CD14-positive monocyte (primary cell): ENCODE measurements at regions not wholly inside any gene's neighbourhood (a gene's known extent, or its start where the extent isn't known, plus 50 kb on each side); places are given as distances from the start of the nearest gene placed in this dataset.

ENCODE experiments used
- DNase-seq, 3 donors: peaks; one replicate each; pipeline ENCODE4 v3.0.0-alpha.2; 2011 to 2022
- H2AFZ ChIP-seq: 2 replicates; pipeline ENCODE4 v1.6.0; 2012; ENCODE audit warnings: mild to moderate bottlenecking, low read depth, low read length, inconsistent platforms; ENCODE audit not compliant: insufficient read depth, poor library complexity, severe bottlenecking
- H3K27ac ChIP-seq, 2 donors: 1 replicate in 1 of 2; 2 replicates in 1 of 2; pipeline ENCODE4 v1.5.1; 2012 to 2013; ENCODE audit warnings: low read length in 2 of 2, control low read depth in 1 of 2, inconsistent platforms in 1 of 2, low read depth in 1 of 2, mild to moderate bottlenecking in 1 of 2
- H3K27me3 ChIP-seq, 2 donors: one replicate each; pipeline versions ENCODE4 v1.6.0 to v1.6.1; 2011 to 2013; ENCODE audit warnings: low read length in 2 of 2; ENCODE audit not compliant: control insufficient read depth in 2 of 2, insufficient read depth in 2 of 2
- H3K36me3 ChIP-seq, 2 donors: replicated peaks in 1 of 2; 1 replicate in 1 of 2; 2 replicates in 1 of 2; pipeline versions ENCODE4 v1.5.1 to v1.6.1; 2012 to 2013; ENCODE audit warnings: low read length in 2 of 2, control low read depth in 1 of 2, inconsistent platforms in 1 of 2, mild to moderate bottlenecking in 1 of 2; ENCODE audit not compliant: insufficient read depth in 2 of 2, control insufficient read depth in 1 of 2
- H3K4me1 ChIP-seq, 2 donors: 1 replicate in 1 of 2; 2 replicates in 1 of 2; pipeline versions ENCODE4 v1.5.1 to v1.6.1; 2012 to 2013; ENCODE audit warnings: low read length in 2 of 2, control low read depth in 1 of 2, inconsistent platforms in 1 of 2, mild to moderate bottlenecking in 1 of 2, moderate library complexity in 1 of 2; ENCODE audit not compliant: insufficient read depth in 2 of 2, control insufficient read depth in 1 of 2
- H3K4me2 ChIP-seq: replicated peaks from 2 replicates; pipeline ENCODE3; 2012; ENCODE audit warnings: low read length, moderate library complexity, mild to moderate bottlenecking; ENCODE audit not compliant: poor library complexity, severe bottlenecking; ENCODE audit errors: extremely low read depth
- H3K4me3 ChIP-seq, 3 experiments: fragments of 200-600 bp in 1 of 3; sonication (generic) in 1 of 3; replicated peaks in 1 of 3; 1 replicate in 2 of 3; 2 replicates in 1 of 3; pipeline ENCODE4 v1.5.1; 2011 to 2013; ENCODE audit warnings: low read length in 3 of 3, mild to moderate bottlenecking in 3 of 3, control low read depth in 2 of 3, low read depth in 2 of 3, inconsistent platforms in 1 of 3, moderate library complexity in 1 of 3
- H3K79me2 ChIP-seq: 2 replicates; pipeline ENCODE4 v1.6.0; 2012; ENCODE audit warnings: mild to moderate bottlenecking, control low read depth, inconsistent platforms, low read length, moderate library complexity; ENCODE audit not compliant: insufficient read depth
- H3K9ac ChIP-seq: 2 replicates; pipeline ENCODE4 v1.6.0; 2017; ENCODE audit warnings: low read length, mild to moderate bottlenecking; ENCODE audit not compliant: insufficient read depth, poor library complexity, severe bottlenecking
- H3K9me3 ChIP-seq, 2 donors: replicated peaks in 1 of 2; 1 replicate in 1 of 2; 2 replicates in 1 of 2; pipeline versions ENCODE4 v1.5.1 to v1.6.1; 2012 to 2013; ENCODE audit warnings: low read length in 2 of 2, control low read depth in 1 of 2; ENCODE audit not compliant: control insufficient read depth in 1 of 2, insufficient read depth in 1 of 2
- H4K20me1 ChIP-seq: 2 replicates; pipeline ENCODE4 v1.6.0; 2012; ENCODE audit warnings: mild to moderate bottlenecking, low read length, control low read depth, moderate library complexity; ENCODE audit not compliant: insufficient read depth
- H3K27ac Mint-ChIP-seq, 7 donors: one replicate each; pipeline ENCODE4 v1.8.0; 2020; ENCODE audit warnings: mild to moderate bottlenecking in 7 of 7, mixed read lengths in 7 of 7, moderate library complexity in 6 of 7, inconsistent platforms in 2 of 7
- H3K27me3 Mint-ChIP-seq, 3 donors: one replicate each; pipeline ENCODE4 v1.8.0; 2021 to 2022; ENCODE audit warnings: low read depth in 3 of 3, mild to moderate bottlenecking in 3 of 3, mixed read lengths in 3 of 3, moderate library complexity in 3 of 3, inconsistent platforms in 1 of 3
- H3K36me3 Mint-ChIP-seq, 2 donors: one replicate each; pipeline ENCODE4 v1.8.0; 2020; ENCODE audit warnings: mixed read lengths in 2 of 2, inconsistent platforms in 1 of 2, mild to moderate bottlenecking in 1 of 2
- H3K4me1 Mint-ChIP-seq: one replicate; pipeline ENCODE4 v1.8.0; 2020; ENCODE audit warnings: mild to moderate bottlenecking, mixed read lengths
- H3K4me3 Mint-ChIP-seq, 2 donors: one replicate each; pipeline ENCODE4 v1.8.0; 2020; ENCODE audit warnings: mild to moderate bottlenecking in 2 of 2, mixed read lengths in 2 of 2, moderate library complexity in 1 of 2
- H3K9me3 Mint-ChIP-seq, 7 donors: one replicate each; pipeline ENCODE4 v1.8.0; 2020 to 2022; ENCODE audit warnings: mixed read lengths in 7 of 7, mild to moderate bottlenecking in 6 of 7, moderate library complexity in 6 of 7, inconsistent platforms in 2 of 7
- WGBS: methylation state at CpG from one replicate; pipeline ENCODE4 v1.1.5; 2013; ENCODE audit warnings: missing lambda C conversion rate; ENCODE audit not compliant: insufficient coverage; 5-methylcytosine and 5-hydroxymethylcytosine counted together
- intact Hi-C, 2 donors: fragments of 100-400 bp; cut with micrococcal nuclease; formaldehyde crosslinking; loops; one replicate each; pipeline versions ENCODE4 v1.15.0 to v1.15.1; 2023
- TF ChIP-seq, protein P1 (sequence below): fragments of 200-600 bp; IDR thresholded peaks from one replicate; pipeline ENCODE4 v1.8.0; 2022; ENCODE audit warnings: antibody characterized with exemption, mild to moderate bottlenecking

DNA sequence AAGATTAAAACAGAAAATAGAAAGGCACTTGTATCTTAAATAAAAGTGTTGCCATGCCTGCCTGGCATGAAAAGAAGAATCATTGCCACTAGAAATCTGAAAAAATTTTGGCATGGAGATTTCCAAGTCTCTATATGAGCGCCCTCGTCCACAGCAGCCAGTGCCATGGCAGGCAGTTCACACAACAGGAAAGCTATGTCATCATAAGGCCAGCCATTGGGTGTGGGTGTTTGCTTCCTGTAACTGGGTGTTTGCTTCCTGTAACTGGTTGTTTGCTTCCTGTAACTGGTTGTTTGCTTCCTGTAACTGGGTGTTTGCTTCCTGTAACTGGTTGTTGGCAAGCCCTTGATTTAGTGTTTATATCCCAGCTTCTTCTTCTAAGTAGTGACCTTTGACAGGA is 446.7 kb downstream of the IRX1 start:
- Mint-ChIP-seq H3K27me3 (peaks cover 0 to 2% (median 2%) of the 10 kb centered on the region in 3 donors), H3K27ac (no peak overlapping the region), H3K9me3 (peaks cover 10 to 33% (median 16%) of the 10 kb centered on the region in 7 donors), H3K4me1 (no peaks in the 10 kb centered on the region), H3K4me3 (no peak overlapping the region), H3K36me3 (no peaks in the 10 kb centered on the region)
- no peaks in the 10 kb centered on the region for H3K27me3 ChIP-seq
- no peaks in the 10 kb centered on the region for H3K4me1 ChIP-seq
- H2AFZ ChIP-seq = no peak overlapping the region
- DNase-seq = no peak
- peaks cover 28 to 33% of the 10 kb centered on the region in 2 donors for H3K9me3 ChIP-seq
- no peaks in the 10 kb centered on the region for H4K20me1 ChIP-seq
- H3K79me2 ChIP-seq = no peaks in the 10 kb centered on the region
- TF ChIP-seq, protein P1, sequence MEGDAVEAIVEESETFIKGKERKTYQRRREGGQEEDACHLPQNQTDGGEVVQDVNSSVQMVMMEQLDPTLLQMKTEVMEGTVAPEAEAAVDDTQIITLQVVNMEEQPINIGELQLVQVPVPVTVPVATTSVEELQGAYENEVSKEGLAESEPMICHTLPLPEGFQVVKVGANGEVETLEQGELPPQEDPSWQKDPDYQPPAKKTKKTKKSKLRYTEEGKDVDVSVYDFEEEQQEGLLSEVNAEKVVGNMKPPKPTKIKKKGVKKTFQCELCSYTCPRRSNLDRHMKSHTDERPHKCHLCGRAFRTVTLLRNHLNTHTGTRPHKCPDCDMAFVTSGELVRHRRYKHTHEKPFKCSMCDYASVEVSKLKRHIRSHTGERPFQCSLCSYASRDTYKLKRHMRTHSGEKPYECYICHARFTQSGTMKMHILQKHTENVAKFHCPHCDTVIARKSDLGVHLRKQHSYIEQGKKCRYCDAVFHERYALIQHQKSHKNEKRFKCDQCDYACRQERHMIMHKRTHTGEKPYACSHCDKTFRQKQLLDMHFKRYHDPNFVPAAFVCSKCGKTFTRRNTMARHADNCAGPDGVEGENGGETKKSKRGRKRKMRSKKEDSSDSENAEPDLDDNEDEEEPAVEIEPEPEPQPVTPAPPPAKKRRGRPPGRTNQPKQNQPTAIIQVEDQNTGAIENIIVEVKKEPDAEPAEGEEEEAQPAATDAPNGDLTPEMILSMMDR = no peak
- H3K27ac ChIP-seq = no peak overlapping the region
- no peak overlapping the region for H3K4me2 ChIP-seq
- 80% methylated on average over 1 of the region's 2 CpGs for WGBS
- H3K36me3 ChIP-seq = no peaks in the 10 kb centered on the region
- no peak overlapping the region for H3K4me3 ChIP-seq
- no peak overlapping the region for H3K9ac ChIP-seq
- intact Hi-C loops = no loop called here

DNA sequence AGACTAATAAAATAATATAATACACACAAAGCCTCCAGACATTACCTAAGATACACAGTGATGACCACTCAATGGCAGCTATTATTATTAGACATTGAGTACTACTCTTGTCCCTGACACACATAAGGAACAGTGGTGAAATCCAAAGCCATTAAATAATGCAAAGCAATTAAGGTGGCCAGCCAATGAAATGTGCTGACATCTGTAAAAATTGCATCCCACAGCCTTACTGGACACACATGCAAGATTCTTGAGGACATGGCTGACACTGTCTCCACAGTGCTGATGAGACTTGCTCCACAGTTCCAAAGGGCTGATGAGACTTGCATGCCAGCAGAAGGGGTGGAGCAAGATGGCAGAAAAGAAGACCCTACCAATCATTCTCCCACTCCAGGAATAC is 447.5 kb downstream of the IRX1 start:
- H2AFZ ChIP-seq = no peak overlapping the region
- no peaks in the 10 kb centered on the region for H3K79me2 ChIP-seq
- peaks cover 28 to 33% of the 10 kb centered on the region in 2 donors for H3K9me3 ChIP-seq
- H4K20me1 ChIP-seq = no peaks in the 10 kb centered on the region
- TF ChIP-seq, protein P1 = no peak
- Mint-ChIP-seq H3K27ac (peak overlapping the region in 1 of 7 donors; percentile 85), H3K4me3 (no peak overlapping the region), H3K4me1 (no peaks in the 10 kb centered on the region), H3K9me3 (peaks cover 10 to 33% (median 16%) of the 10 kb centered on the region in 7 donors), H3K27me3 (peaks cover 0 to 2% (median 0%) of the 10 kb centered on the region in 3 donors), H3K36me3 (no peaks in the 10 kb centered on the region)
- H3K27ac ChIP-seq = no peak overlapping the region
- no peak overlapping the region for H3K4me3 ChIP-seq
- intact Hi-C loops = no loop called here
- H3K4me1 ChIP-seq = no peaks in the 10 kb centered on the region
- H3K27me3 ChIP-seq = no peaks in the 10 kb centered on the region
- H3K9ac ChIP-seq = no peak overlapping the region
- DNase-seq = no peak
- H3K36me3 ChIP-seq = no peaks in the 10 kb centered on the region
- H3K4me2 ChIP-seq = no peak overlapping the region
